NAMALWA (cell line): ENCODE measurements at regions not wholly inside any gene's neighbourhood (a gene's known extent, or its start where the extent isn't known, plus 50 kb on each side); places are given as distances from the start of the nearest gene placed in this dataset.
A peak's percentile ranks its signal among the peaks of the same experiment; 100 is the strongest.

Experiments used
- DNase-seq: peaks from one replicate; pipeline ENCODE4 v3.0.0-alpha.2; 2015; ENCODE audit warnings: low spot score

DNA sequence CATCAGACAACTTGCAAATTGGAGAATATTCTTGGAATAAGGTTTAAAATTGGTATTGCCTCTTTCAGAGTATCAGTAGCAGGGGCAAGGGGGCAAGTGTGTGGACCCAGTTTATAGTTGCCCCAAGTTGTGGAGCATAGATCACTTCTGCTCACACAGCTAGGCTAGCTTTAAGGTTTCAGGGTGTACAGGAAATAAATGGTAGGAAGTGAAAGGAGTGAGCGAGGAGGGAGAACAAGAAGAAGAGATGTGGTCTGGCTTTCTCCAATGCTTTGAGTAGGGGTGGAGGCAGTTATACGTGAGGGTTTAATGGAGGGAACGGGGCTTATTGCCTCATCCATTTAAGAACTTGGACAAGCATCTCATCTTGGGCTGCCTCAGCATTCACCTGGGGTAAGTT, 290.0 kb upstream of the CFAP20DC start:
- DNase-seq: no peak

DNA sequence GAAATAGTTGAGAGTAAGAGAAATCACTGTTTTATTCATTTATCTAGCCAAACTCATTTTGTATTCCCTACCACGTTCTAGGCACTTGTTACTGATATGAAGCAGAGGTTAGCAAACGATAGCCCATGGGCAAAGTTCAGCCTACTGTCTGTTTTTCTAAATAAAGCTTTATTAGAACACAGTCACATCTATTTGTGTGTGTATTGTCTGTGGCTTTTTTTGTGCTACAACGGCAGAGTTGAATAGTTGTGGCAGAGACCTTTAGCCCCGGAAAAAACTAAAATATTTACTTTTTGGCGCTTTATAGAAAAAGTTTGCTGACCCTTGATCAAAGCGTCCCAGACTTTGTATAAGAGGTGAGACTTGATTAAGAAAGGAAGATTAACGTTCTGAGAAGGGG, 289.1 kb upstream of the CFAP20DC start:
- DNase-seq: no peak

DNA sequence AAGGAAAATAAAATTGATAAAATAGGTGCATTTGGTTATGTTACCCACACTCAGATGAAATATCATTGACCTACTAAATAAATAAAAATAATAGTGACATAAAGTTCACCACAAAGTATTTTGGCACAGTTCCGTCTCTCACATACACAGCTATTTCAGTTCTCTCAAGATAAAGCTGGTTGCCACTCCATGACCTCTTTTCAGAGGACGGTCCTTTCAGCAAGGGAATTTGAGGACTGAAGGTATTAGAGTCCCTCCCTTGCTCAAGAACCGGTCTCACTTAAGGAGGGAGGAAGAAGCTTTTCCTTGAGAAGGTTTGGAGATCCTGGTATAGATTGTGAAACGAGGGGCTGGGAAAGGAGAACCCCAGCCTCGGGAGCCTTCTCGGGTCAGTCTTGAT, 285.5 kb upstream of the CFAP20DC start:
- DNase-seq: no peak

DNA sequence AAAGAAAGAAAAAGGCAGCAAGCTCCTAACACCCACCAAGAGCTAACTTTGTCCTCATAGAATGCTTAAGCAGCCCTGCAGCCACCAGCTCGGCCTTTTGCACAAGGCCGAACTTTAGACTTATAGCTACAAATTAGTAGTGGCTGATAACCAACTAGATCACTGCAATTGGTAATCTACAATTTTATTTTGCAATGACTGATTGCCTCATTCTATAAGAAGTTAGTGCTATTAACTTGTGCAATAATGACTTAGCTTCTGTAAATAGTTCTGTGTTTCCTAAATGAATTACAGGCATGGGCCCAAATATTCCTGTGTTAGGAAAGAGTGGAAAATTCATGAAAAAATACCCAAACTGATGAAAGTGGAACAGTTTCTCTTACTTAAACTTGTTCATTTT, 284.8 kb upstream of the CFAP20DC start:
- DNase-seq: no peak

DNA sequence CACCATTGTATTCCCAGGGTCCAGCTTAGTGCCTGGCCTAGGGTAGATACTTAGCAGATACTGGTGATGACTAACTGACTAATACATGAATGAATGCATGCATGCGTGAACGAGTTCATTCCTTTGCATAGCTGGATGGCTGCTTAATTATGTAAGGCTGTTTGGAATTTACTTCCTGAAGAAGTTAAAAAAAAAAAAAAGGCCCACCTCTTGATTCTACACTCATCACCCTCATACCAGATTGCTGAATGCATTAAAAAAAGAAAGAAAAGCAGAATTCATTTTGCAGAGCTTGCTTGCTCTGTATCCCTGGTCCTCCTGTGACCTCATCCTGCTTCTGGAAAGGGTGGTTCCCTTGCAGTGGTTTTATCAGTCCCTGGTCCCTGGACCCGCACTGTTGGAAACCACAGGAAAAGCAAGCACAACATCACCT, 277.6 kb upstream of the CFAP20DC start:
- no peak for DNase-seq

DNA sequence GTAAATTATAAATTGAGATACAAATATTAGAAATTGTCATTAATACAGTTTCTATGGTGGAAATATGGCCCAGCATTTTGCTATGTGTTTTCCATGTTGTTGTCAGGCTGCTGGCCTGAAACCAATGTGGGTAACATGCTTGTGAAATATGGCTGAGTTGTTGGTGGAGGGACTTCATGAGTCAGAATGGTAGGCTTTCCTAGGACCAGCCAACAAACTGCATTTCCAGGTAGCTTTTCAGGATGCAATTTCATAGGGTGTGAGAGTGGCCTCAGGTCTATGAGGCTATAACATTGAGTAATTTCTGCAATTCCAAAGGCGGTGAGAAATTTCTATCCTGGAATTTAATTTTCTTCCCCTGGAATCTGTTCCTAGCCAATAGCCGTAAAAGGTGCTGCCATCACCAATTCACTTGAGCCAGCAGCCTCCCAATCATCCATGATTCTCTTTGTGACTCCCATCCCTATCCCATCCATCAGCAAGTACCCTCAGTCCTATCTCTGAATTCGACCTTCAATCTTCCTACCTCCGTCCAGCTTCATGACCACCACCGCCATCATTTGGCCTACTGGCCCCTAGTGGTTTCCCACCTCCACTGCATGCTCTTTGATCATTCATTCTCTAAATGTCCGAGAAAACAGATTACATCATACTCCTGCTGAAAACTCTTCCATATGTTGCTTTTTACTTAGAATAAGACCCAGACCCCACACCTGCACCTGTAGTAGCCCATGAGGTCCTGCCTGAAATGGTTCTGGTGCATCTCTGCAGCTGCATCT, 276.6 kb upstream of the CFAP20DC start:
- peak; percentile 8 for DNase-seq

DNA sequence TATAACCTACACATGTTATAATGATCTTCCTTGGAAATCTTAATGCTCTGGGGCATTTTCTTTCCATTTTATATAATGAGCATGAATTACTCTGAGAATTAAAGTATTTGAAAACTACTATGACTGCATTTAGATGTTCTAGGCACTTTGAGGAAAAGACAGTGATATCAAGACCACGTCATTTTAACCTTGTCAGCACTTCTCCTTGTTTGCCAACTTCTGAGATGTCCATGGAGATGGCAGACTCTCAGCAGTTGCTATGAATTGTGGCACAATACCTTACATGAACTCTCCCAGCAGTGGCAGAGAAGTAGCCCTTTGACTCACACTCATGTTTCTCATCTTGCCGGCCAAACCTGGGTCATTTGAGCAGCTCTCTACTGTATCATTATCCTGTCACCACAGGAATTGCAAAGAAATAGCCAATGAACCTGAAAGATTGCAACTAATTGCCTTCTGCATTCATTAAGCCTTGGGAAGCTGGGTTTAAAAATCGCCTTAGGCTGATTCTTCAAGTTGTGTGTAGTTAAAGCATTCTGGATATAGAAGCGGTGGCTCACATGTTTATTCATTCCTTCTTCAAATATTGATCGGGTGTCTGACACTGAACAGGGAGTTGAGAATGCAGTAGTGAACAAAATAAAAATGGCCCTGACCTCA, 272.2 kb upstream of the CFAP20DC start:
- no peak for DNase-seq

DNA sequence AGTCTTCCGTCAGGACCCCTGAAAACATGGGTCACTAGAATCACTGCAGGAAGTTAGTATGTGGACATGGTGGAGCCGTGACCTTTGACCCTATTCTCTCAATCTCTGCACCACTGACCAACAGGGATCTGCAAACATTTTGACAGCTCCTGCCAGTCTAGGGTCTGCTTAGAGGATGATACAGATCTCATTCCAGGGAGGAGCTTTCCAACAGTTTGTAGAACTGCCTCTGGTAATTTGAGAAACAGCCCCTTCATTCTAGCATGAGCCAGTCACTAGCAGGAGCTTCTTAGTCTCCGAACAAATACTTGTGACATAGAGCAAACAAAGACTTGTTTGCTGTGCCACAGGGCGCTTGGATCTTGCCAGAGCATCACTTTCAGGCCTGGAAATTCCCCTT, 270.3 kb upstream of the CFAP20DC start:
- no peak for DNase-seq

DNA sequence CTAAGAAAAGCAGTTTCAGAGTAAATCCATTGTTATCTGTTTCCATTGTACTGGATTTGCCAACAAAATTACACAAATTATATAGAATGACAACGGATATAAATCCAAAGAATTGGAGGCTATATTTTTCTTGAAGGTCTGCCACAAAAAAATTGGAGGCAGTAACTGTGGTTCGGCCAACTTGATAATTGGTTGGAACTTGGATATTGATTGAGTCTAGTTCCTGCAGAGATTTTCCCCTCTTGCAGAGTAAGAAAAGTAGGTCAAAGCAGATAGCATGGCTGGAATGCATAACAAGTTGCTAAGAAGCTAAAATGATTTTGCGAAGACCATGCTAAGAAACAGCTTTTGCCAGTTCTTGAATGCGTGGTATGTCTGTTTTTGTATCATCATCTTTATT, 269.6 kb upstream of the CFAP20DC start:
- no peak for DNase-seq

DNA sequence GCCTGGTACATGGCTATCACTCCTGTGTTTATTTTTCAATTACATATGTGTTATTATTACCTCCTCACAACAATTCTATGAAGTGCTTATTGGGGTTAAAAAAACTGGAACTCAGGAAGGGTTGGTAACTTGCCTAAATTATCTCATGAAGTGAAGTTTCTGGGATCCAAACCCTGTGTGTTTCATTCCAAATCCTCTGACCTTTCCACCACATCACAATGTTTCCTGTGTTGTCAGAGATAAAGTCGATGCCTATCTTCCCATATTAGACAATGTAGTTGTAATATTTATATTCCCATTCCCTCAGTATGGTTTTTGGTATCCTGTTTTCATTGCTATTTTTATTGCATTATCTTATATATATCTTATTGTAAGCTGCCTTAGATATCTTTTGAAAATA, 269.1 kb upstream of the CFAP20DC start:
- DNase-seq: no peak

DNA sequence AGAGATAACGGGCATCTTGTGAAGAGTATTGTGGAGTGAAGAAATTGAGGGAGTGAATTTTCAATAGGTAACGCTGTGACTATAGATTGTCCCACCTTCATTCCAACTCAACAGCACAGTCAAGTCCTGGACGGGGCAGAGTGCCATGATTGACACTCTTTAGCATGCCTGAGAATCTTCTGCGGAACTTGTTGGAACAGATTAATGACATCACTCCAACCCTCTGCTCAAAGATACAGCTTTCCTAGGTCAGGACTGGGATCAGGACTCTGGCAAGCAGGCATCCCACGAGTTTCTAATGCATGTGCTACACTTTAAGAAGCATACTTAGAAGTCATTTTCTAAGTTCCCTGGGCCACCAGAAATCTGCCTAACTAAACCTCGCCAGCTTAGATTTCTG, 267.6 kb upstream of the CFAP20DC start:
- no peak for DNase-seq

DNA sequence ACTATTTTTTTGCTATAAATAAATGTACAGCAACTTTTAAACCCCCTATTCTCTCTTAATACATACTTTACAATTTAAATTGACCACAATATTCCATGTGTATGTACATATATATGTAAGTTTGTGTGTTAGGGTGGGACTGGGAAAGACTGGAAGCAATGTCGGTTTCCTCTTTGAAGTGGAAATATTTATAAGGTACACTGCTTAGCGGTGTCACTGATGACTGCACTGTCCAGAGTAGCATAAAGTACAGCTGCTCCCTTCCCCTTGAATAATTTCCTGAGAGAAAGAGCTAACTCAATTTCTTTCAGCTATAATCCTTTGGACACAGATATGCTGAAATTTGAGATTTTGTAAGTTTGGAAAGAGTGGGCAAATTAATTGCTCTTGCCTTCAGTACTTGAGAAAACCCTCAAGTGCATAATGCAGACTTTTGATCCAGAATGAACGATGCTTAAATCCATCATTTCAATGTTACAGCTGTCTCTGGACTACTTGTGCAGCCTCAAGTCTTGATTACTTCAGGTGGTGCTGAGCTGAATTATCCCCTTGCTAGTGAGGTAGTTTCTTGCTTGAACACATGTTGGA, 267.0 kb upstream of the CFAP20DC start:
- DNase-seq: no peak

DNA sequence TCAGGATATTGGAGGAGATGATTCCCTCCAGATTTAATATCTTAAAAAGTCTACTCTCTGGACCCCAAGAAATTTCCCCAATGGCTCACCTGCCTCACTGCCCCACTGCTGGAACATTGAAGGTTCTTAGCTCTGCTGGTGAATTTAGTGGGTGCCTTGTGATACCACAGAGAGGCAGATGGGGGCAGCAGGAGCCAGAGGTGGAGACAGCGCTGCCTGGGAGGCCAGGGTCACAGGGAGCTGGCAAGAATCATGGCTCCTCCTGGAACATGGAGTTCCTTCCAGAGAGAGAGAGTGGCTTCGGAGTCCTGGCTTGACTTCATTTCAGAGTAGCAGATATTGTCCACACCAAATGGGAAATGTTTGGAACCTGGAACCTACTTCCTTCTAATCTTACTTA, 263.5 kb upstream of the CFAP20DC start:
- peak; percentile 24 for DNase-seq

DNA sequence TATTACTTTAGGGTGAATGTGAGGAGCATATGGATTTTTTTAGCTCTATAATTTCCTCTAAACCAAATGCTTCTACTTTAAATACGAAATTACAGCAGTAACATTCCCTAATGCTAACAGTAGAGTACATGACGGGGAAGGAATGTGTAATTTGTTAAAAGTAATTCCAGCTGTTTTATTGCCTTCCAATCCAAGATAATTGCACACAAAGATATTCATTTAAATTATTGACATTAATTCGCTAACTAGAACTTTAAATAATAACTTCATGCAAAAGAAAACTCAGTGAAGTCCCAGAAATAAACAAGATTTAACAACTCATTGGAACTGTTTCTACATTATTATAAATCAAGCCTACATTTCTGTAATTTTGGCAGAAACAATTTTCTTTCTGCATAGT, 261.4 kb upstream of the CFAP20DC start:
- DNase-seq: no peak

DNA sequence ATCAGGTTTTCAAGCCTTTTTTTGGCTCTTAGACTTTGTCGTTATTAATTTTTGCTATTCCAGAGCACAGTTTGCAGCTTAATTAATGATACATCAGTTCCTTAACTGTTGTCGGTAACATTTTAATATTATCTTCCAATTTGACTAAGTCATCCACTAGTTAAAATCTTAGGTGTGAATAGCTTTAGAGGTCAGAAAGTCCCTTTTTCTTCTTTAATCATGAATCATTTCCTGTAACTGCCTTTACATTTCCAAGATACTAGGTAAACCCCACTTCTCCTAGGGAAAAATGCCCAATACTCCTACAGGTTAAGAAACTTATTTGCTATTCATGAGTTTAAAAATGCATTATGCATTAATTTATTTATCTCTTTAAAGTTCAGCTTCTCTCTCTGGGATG, 260.9 kb upstream of the CFAP20DC start:
- DNase-seq: no peak

DNA sequence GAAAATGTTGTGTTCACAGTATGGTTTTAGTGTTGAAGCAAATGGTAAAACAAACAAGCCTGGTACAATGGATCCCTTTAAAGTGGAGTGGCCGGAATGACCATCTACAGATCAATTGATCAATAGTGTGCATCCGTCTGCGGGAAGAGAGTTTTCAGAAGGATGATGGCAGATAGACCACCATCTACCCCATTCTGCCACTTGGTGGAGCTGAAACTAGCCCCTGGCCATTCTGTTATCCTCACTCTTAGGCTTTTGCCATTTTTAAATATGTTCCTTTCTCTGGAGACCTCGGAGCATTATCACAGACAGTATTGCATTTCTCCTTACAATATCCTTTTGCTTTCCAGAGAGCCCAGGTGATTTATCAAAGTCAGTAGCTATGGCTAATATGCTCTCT, 258.9 kb upstream of the CFAP20DC start:
- DNase-seq: no peak

DNA sequence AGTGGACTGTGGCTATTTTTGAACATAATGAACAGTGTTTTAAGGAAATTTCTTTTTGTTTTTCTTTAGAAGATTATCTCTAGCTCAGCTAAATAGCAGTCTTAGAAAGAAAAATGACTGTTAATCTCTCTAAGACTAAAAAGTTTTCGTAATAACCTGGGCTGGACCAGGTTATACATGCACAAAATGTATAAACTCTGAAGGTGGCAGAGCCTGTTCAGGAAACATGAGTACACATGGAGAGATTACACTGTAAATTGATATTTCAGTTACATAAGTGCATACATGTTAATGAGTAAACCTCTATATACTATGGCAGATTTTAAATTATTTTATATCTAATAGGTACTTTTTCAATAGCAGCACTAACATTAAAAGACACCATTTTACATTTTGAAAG, 258.2 kb upstream of the CFAP20DC start:
- DNase-seq: no peak

DNA sequence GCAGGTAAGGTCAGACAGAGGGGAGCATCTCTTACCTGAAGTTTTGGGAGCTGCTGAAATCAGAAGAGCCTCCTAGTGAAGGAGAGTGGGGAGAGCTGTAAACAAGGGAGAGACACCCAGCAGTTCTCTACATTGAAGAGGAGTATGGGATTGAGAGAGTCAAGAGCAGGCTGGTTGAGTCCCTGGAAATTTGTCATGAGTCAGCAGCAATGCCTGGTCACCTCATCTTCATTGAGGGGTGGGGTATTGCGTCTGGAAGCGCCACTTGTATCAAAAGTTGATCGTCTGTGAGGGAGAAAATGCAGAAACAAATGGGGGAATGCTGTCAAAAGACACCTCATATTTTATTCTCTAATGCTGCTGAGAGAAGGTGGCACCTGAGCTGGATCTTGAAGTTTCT, 256.6 kb upstream of the CFAP20DC start:
- DNase-seq: no peak

DNA sequence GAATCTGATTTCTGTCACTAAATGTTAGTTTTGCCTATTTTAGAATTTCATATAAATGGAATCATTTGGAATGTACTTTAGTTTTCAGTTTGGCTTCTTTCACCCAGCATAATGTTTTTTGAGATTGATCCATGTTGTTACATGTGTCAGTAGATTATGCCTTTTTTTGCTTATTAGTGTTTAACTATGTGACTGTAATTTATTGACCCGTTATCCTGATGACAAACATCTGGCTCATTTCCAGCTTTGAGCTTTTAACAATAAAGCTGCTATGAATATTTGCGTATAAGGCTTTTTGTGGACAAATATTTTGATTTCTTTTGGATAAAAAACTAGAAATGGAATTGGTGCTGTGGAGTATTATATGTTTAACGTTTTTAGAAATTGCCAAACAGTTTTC, 254.5 kb upstream of the CFAP20DC start:
- no peak for DNase-seq

DNA sequence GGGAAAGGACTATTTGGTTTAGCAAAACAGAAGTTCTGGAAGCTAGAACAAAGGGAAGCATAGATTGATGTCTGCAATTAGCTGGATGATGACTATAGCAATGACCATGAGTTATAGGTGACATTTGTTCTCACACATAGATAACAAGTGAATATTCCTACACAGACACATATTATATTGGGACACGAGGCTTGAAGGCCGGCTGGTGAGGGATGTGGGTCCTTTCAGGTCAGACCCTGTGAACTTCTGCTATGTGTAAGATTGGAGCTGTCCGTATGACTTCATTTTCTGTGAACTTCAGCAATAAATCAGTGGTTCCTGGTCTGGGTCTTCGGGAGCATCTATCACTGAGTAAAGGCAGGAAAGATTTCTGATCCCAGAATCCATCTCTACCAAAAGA, 253.6 kb upstream of the CFAP20DC start:
- no peak for DNase-seq

DNA sequence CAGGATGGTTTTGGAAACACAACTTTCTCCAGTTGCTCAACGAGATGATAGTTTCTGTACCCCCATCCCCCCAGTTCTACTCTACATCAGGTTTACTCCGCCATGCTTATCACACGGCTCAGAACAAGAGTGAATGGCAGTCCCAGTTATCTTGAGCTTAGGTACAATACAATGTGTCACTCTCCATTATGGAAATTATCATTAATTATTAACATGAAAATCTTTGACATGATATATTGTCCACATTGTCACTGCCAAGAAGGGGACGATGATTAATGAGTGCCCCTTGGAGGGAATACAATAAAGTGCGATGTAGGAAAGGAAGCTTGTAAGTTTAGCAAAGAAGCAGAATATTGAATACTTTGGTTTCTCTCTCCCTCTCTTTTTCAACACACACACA, 252.6 kb upstream of the CFAP20DC start:
- no peak for DNase-seq

DNA sequence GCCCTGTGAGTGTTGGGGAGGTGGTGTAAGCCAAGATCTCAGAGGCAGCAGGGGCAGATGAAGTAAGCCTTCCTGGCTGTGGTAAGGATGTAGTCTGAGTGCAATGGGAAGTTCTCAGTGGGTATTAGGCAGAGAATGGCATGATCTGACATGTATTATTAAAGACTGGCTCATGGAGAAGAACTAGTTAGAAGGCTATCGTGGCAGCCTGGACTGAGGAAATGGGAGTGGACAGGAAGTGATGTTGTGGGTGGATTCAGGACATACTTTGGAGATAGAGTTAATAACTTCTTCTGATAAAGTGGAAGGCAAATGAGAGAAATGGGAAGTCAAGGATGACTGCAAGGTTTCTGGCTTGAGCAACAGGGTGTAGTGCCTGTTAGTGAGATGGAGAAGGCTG, 250.9 kb upstream of the CFAP20DC start:
- no peak for DNase-seq

DNA sequence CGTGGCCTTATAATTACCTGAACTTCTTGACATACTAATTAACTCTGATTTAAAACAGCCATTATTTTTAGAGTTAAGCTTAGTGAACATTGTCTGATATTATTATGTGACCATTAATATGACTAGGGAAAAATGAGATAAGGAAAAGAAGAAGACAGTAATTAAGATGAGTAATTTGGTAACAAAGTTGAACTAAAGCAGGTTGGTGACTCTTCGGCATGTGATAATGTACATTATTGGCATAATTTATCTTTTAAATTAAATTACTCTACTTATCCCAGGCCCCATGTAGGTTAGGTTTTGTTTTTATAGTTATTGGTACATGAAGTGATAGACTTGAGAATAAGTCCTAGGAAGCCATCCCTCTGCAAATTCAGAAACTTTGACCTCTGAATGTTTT, 249.7 kb upstream of the CFAP20DC start:
- DNase-seq: no peak

DNA sequence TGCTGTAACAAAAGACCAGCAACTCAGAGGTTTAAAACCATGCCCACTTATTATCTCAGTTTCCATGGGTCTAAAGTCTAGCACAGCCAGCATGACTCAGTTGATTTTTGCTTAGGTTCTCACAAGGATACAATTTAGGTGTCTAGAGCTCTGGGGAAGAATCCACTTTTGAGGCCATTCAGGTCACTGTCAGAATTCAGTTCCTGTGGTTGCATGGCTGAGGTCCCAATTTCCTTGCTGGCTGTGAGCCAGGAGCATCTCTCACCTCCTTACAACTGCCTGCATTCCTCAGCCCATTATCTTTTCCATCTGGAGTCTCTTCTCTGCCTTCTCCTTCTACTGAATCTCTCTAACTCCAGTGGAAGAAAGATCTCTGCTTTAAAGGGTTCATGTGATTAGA, 240.5 kb upstream of the CFAP20DC start:
- no peak for DNase-seq
